HG03139 (cell line): ENCODE measurements at regions not wholly inside any gene's neighbourhood (a gene's known extent, or its start where the extent isn't known, plus 50 kb on each side); places are given as distances from the start of the nearest gene placed in this dataset.

ENCODE experiments used
- ATAC-seq: cut with Tn5 transposase; IDR thresholded peaks from one replicate; pipeline ENCODE4 v1.9.1; 2021; ENCODE audit not compliant: unreplicated experiment

DNA sequence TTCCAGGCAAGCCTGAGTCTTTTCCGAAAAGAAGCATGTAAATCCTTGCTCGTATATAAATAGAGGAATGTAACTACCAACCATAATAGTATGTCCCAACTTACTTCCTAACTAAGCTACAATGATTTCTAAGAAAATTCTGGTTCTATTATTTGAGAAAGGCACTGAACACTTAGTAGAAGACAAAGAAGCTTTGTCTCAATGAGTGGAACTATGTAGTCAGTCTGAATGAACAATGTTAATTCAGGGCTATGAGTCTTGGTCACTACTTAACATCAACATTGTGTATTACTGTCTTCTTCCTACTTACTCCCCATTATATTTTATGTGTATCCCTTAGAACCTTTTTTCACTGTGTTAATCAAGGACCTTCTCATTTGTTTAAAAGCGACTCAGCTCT, 206.0 kb downstream of the CYB561 start:
- ATAC-seq, result no peak

DNA sequence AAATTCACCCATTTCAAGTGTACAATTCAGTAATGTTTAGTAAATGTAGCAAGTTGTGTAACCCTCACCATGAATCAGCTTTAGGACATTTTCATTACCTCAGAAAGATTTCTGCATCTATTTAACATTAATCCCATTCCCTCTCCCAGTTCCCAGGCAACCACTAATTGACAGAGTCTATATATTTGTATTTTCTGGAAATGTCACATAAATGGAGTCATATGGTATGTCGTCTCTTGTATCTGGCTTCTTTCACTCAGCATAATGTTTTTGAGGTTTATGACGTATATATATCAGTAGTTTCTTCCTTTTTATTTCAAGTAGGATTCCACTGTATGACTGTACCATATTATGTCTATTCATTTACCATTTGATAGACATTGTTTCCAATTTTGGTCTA, 199.8 kb downstream of the CYB561 start:
- ATAC-seq, result no peak

DNA sequence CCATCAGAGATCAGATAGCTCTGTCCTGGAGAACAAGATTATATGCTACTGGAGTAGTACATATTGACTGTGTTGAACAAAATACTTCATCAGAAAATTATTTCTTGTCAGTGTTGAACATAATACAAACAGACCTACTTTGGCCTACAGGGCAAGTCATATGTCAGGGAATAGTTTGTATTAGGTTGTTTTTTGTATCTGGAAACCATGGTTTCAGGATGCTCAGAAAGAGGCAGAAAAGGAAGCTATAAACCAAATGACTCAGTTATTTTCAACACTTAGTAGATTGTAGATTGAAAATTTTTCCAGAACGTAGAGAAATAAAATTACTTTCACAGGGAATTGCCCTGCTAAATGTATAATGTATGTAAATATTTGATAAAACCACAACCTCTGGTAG, 198.4 kb downstream of the CYB561 start:
- no peak for ATAC-seq

DNA sequence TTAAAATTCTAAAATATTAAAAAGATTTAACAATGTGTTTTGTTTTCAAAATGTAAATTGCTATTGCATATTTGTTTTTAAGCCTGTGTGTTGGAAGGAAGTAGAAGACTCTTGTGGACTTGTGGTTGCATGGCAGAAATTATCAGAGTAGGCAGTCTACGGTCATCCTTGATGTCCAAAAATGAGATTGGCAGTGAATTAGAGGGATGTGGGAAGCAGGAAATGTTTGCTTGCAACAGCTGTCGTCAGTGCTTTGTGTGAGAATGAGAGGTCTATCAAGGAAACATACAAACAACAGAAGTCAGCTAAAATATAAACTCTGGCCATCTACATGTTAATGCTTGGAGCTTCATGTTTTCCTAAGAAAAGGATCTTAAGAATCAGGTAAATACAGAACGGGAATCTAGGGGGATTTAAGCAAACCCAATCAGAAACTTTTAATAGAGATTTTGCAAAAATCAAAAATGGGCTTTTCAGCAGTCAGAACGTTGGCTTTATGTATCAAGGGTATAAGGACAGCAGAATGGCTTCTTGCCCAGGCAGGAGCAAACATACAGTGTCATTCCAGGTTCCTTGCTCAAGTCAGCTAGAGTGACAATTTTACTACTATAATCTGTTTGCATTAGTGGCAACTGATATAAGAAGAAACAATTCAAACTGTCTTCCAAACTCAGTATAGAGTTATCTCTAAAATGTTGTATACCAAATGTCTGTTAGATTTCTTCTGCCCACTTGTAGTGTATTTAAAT, 196.7 kb downstream of the CYB561 start:
- ATAC-seq, result no peak

DNA sequence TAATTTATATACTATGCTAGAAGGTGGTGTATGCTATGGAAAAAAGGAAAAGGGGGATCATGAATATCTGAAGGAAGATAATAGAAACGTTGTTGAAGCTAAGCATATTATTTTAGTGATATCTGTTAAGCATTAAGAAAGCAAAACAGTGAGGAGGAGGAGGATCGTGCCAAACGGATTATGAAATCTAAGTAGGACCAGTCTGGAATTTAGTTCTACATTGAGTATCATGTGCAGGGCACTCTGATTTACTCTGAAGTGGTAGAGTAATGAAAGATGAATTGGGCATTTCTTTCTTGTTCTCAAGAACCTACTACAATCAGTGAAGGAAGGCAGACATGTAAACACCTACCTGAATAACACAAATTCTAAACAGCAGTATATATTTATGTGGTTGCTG, 195.3 kb downstream of the CYB561 start:
- ATAC-seq, result no peak

DNA sequence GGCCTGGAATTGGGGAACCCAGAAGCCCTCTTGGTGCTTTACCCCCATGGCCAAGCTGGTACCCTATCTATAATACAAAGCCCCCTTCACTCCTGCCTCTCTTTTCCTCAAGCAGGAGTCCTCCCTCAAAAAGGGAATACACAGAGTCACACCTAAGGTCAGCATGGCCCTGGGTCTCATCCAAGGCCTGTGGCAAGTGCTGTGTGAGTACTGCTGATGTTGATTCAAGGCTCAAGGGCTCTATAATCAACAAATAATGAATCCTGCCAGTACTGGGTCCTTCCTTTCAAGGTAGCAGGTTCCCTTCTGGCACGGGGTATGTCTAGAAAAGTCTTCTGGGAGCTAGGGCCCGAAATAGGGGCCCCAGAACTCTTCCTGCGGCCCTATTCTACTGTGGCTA, 187.3 kb downstream of the CYB561 start:
- no peak for ATAC-seq

DNA sequence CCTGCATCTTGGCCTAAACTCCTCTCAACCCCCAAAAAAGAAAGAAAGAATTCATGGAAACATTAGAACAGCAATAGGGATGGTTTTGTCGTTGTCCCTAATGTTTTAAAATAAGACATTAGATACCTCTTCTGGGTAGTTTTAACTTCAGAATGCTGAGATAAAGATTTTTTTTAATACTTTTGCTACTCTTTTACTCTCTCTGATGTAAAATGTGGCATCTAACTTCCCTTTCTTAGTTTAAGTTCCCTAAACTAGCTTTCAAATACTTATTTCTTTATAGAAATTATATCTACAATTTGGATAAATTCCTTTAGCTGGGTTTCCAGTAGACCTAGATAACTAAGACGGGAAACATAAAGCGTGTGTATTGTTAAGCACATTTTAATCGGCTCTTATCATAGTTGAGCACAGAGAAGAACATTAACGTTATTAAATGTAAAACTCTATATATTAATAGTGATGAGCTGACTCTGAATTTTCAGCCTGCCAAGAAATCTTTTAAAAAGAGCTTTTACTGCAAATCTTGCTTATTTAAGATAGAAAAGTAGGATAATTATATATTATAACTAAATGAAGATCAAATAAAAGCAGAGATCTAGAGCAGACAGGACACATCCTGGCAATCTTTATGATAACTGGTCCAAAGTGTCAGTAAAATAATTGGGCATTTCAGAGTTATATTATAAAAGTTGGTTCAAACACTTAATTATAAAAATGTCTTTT, 183.2 kb downstream of the CYB561 start:
- no peak for ATAC-seq

DNA sequence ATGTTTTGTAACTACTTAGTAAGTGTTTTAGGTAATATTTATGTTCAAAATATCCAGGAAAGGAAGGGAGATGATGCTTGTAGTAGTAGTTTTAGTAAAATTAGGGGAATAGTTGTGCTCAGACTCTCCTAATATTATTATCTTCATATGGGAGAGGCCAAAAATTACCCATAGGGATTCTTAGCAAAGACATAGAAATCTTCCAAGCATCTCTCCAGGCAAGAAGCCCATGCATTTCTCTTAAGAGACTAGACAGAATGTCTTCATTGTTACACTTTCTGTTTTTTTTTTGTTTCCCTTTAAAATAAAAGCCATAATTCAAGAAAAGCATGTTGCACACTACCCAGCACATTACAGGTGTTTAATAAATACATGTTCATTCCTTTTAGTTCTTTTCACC, 180.6 kb downstream of the CYB561 start:
- no peak for ATAC-seq

DNA sequence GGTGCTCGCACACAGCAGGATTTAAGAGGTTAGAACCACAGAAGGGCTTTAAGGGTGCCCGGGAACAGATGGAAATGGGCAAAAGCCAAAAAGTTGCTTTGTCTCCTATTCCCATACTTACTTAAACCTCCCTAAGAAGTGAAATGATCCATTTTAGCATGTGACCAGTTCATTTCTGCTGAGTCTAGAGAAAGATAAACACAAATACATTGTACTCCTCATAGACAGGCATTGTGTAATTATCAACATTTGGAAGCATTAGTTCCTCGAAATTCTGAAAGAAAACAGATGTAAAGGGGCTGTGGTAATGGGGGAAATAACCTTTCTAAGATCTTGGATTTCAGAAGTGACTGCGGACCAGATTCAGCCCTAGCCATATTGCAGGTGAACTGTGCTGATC, 178.3 kb downstream of the CYB561 start:
- ATAC-seq, result no peak

DNA sequence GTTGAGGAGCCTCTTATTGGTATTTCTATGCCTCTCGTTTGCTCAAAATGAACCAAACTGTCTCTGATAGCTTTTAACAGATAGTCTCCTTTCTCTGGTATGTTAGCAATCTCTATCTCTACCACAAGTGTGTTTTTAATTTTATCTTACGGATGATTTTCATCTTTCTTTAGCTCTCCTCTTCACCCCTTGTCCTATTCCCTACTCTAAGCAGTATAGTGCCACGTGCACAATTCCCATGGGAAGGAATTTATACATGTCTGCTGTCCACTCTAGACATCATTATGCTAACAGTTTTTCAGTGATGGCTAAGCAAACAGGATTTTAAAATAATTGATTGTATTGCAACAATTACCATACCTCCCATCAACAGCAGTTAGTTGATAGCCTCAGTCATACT, 177.3 kb downstream of the CYB561 start:
- no peak for ATAC-seq

DNA sequence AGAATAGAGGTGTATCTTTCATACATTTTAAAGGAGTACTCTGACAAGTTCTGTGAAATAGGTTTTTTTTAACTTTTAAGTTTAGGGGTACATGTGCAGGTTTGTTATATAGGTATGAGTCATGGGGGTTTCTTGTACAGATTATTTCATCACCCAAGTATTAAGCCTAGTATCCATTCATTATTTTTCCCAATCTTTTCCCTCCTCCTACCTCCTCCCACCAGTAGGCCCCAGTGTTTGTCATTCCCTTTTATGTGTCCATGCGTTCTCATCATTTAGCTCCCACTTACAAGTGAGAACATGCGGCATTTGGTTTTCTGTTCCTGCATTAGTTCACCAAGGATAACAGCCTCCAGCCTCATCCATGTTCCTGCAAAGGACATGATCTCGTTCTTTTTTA, 175.5 kb downstream of the CYB561 start:
- ATAC-seq, result no peak

DNA sequence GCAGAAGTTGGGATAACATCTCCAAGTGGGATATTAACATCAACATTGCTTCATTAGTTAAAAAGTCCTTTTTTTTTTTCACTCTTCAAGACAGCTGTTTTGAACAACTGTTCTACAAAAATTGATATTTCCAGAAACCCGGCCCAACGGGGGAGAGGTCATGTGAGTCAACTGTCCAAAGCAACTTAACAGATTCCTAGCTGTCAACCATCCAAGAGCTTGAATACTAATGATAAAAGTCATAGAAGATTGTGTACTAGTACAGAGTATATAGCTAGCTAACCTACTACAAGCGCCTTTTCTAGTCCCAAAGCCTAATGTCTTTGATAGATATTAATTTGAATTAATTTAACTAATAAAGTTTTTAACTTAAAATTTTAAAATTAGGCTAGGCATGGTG, 172.0 kb downstream of the CYB561 start:
- no peak for ATAC-seq

DNA sequence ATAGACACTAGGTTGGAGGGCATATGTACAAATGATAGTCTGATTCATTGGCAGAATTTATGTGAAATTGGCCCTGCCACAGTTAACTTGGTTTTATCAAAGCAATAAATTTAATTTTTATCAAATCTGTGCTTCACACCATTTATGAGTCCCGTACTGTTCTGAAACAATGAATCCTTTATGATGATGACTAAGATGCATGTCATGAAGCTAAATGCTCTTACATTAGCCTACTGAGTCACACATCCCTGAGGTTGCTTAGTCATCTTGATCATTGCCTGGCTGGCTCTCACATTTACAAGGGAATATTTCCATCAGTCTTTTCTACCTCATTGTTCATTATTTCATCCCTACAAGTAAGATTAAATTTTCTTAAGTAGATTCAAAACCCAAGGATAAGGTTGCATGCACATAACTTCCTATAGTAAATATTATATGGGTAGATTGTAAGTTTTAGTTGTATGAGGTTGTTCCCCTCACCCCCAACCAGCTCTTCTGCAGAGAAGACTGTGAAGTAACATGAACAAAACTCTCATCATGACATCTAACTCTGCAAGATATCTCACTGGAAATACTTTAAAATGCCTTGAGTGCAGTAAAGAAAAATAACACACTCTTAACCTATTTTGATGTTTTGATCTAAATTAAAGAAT, 170.7 kb downstream of the CYB561 start:
- ATAC-seq, result no peak

DNA sequence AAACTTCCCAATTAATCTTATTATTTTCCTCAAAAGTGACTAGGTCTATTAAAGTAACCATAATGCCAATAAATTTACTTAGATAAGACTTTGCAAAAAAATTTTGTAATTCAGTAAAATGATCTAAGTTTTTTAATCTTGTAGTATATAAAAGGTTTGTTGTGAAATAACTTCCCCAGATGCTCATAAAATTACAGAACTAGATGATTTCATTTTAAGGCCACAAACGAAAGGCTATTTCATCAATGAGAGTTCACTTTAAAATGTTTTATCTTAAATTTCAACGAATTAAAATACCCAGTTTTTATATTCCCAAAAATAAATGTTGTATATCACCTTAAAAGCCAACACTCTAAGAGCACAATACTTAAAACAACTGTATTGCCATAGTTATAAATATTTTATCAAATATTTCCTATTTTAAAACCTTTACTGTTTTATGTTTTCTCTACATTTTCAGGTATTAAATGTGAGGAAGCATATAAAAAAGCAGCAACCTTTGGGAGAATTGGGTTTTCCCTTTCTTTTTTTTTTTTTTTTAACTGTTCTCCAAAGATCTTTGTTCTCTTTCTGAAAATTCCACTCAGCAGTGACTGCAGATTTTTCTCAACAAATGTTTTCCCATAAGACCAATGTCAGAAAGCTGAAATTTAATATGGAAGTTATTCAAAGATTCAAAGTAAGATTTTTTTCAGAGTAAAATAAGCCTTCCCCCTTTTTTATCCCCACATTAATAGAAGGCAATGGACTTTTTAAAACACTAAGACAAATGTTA, 169.9 kb downstream of the CYB561 start:
- ATAC-seq, result no peak

DNA sequence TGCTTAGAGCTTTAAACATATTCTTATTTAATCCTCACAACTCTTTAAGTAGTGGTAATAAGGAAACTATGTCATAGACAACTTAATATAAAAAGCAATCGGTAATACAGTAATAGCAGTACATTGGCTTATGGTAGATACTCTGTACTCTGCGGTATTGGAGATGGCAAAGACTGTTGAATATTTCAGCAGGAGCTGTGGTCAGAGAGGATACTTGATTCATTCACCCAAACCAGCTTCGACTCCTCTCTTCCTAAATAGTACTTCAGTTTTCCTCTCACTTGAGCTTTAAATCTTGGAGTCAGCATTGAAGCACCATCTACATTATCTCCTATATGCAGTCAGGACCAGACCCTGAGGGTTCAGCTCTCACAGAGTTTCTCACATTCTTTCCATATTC, 169.3 kb downstream of the CYB561 start:
- no peak for ATAC-seq

DNA sequence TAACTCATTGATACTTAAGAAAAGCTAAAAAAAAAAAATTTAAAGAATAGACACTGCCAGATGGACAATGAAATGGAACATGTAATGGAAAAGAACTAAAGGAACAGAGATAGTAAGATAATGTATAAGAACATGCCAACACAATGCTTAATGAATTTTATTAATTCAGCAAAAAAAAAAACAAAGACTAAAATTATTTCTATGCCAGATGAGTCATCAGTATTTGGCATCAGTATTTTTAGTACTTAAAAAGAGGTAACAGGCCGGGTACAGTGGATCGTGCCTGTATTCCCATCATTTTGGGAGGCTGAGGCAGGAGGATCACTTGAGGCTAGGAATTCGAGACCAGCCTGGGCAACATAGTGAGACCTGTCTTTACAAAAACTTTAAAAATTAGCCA, 168.5 kb downstream of the CYB561 start:
- ATAC-seq, result no peak

DNA sequence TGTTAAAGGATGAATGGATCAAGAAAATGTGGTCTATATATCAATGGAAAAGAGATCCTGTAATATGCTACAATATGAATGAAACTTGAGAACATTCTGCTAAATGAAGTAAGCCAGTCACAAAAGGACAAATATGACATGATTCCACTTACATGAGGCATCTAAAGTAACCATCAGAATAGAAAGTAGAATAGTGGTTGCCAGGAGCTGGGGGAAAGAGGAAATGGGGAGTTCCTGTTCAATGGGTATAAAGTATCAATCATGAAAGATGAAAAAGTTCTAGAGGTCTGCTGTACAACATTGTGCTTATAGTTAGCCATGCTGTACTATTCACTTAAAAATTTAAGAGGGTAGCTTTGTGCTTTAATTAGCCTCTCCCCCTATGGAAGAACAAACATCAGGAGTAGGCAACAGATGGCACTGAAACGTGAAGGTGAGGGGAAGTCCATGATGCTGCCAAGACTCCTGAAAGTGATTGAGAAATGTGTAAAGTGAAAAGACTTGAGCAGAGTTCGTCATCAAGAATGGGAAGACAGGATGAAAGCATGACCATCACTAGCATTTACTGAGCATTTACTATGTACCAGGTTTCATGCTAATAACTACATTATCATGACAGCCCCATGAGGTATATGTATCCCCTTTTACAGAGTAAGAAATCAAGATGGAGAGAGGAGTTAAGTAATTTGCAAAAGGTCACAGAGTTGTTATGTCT, 167.2 kb downstream of the CYB561 start:
- no peak for ATAC-seq

DNA sequence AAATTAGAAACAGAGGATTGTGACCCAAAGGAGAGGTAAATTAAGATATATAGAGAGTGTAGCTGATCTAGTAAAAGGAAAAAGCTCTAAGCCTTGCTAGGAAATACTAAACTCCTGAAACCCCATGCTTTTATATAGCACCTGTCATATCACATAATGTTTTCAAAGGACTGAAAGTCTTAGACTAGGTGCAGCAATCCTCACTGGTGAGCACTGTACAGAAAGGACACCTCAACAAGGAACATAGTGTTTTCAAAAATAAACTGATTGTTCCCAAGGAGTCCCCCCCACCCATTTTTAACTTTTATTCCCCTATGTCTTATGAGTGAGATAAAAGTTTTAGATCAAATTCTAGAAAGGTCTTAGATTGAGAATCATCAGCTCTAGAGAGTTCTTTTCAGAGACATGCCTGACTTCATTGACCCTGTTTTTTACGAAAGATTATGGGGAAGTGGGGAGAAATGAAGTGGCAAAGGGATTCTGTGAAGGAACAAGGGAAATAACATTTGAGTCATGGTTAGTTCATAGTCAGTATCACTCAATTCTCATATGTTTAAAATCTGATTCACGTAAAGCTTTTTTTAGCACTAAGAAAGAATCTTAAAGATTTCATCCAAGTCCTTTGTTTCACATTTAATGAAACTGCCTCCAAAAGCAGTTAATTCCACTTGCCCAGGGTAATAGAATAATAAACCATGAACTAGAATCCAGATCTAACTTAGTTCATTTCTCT, 166.4 kb downstream of the CYB561 start:
- ATAC-seq, result no peak

DNA sequence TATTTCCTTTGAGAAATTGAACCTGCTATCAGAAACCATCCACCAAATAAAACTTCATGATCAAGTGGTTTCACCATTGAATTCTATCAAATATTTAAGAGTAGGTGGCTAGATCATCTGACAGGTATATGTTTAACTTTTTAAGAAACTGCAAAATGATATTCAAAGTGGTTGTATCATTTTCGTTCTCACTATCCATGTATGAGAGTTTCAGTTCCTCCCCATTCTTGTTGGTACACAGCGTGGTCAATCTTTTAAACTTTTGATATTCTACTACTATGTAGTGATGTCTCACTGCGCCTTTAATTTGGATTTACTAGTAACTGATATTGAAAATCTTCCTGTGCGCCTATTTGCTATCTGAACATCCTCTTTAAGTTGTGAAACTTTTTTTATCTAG, 163.7 kb downstream of the CYB561 start:
- peak; percentile 52 for ATAC-seq

DNA sequence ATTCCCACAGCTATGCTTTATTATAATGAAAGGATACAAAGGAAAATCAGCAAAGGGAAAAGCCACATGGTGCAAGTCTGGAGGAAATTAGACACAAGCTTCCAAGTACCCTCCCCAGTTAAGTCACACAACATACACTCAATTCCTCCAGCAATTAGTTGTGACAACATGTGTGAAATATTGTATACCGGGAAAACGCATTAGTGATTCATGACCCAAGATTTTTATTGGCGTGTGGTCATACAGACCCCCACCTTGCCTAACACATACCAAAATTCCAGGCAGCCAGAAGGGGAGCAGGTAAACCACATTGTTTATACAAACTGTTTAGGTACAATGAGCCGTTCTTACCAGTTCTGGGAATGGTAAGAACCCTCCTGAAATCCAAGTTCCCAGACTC, 160.6 kb downstream of the CYB561 start:
- ATAC-seq, result no peak
